K562 (cell line): ENCODE measurements at regions not wholly inside any gene's neighbourhood (a gene's known extent, or its start where the extent isn't known, plus 50 kb on each side); places are given as distances from the start of the nearest gene placed in this dataset.

Source experiments
- CBFA2T3 ChIP-seq: fragments of 450-650 bp; IDR thresholded peaks from 2 replicates; pipeline ENCODE4 v1.6.1; 2017
- CREM ChIP-seq: IDR thresholded peaks from 2 replicates; pipeline ENCODE4 v1.6.1; 2014; ENCODE audit warnings: antibody characterized with exemption, low read depth
- E2F8 ChIP-seq: fragments of 450-650 bp; IDR thresholded peaks from 2 replicates; pipeline ENCODE4 v1.7.1; 2018; ENCODE audit warnings: mild to moderate bottlenecking, low read depth; ENCODE audit not compliant: partially characterized antibody
- FOSL1 ChIP-seq: fragments of 200-800 bp; sonication (Bioruptor generic); conservative IDR thresholded peaks from 2 replicates; pipeline ENCODE4 v1.6.1; 2016; ENCODE audit warnings: missing genetic modification characterization, missing compliant biosample characterization
- FOXK2 ChIP-seq, 2 experiments: fragments of 450-650 bp; IDR thresholded peaks in 1 of 2; conservative IDR thresholded peaks in 1 of 2; 2 replicates each; pipeline ENCODE4 v1.6.1; 2016; ENCODE audit warnings: low read depth in 2 of 2, mild to moderate bottlenecking in 1 of 2
- KLF6 ChIP-seq: fragments of 250-450 bp; sonication (Bioruptor Pico); IDR thresholded peaks from 2 replicates; pipeline ENCODE4 v1.4.0; 2020; ENCODE audit warnings: mild to moderate bottlenecking, moderate library complexity, borderline replicate concordance
- MAZ ChIP-seq, 2 experiments: fragments of 450-650 bp in 1 of 2; sonication (generic) in 1 of 2; formaldehyde crosslinking; IDR thresholded peaks in 1 of 2; conservative IDR thresholded peaks in 1 of 2; 2 replicates each; pipeline versions ENCODE4 v1.4.0 to v1.5.0; 2020; ENCODE audit warnings: mild to moderate bottlenecking in 1 of 2, missing genetic modification reagents in 1 of 2
- MED1 ChIP-seq: sonication (generic); formaldehyde crosslinking; IDR thresholded peaks from 2 replicates; pipeline ENCODE4 v1.8.1; 2023; ENCODE audit warnings: missing genetic modification reagents, borderline replicate concordance
- MTA2 ChIP-seq: fragments of 450-650 bp; IDR thresholded peaks from 2 replicates; pipeline ENCODE4 v1.6.1; 2016; ENCODE audit warnings: low read depth
- NBN ChIP-seq: fragments of 450-650 bp; IDR thresholded peaks from 2 replicates; pipeline ENCODE4 v1.6.1; 2016; ENCODE audit warnings: low read depth, mild to moderate bottlenecking
- NR2F6 ChIP-seq: fragments of 450-650 bp; formaldehyde crosslinking; IDR thresholded peaks from 2 replicates; pipeline ENCODE4 v1.4.0; 2020; ENCODE audit warnings: mild to moderate bottlenecking
- POLR2A ChIP-seq: fragments of 450-650 bp; conservative IDR thresholded peaks from 2 replicates; pipeline ENCODE4 v1.6.1; 2016
- POLR2G ChIP-seq: fragments of 200-400 bp; formaldehyde crosslinking; IDR thresholded peaks from 2 replicates; pipeline ENCODE4 v1.6.1; 2017; ENCODE audit warnings: low read depth, mild to moderate bottlenecking, antibody characterized with exemption, low read length, moderate library complexity
- POLR2H ChIP-seq: IDR thresholded peaks from 2 replicates; pipeline ENCODE4 v1.6.1; 2016; ENCODE audit warnings: missing genetic modification characterization, low read depth, mild to moderate bottlenecking, control low read depth, missing compliant biosample characterization, moderate library complexity
- RBBP5 ChIP-seq: fragments of 200-600 bp; sonication (generic); IDR thresholded peaks from 2 replicates; pipeline ENCODE4 v1.6.1; 2012; ENCODE audit warnings: borderline replicate concordance, mild to moderate bottlenecking, low read length, control low read depth, inconsistent platforms; ENCODE audit not compliant: insufficient read depth, poor library complexity, severe bottlenecking
- SMARCE1 ChIP-seq: fragments of 450-650 bp; IDR thresholded peaks from 2 replicates; pipeline ENCODE4 v1.7.1; 2016; ENCODE audit warnings: mild to moderate bottlenecking
- SOX6 ChIP-seq: fragments of 450-650 bp; IDR thresholded peaks from 2 replicates; pipeline ENCODE4 v1.6.1; 2014; ENCODE audit warnings: mild to moderate bottlenecking
- SPI1 ChIP-seq: IDR thresholded peaks from 2 replicates; pipeline ENCODE4 v1.6.1; 2011; ENCODE audit warnings: low read depth, low read length, control low read depth, borderline replicate concordance
- SRSF1 ChIP-seq: fragments of 200-400 bp; formaldehyde crosslinking; IDR thresholded peaks from 2 replicates; pipeline ENCODE4 v1.6.1; 2017; ENCODE audit warnings: mild to moderate bottlenecking, low read depth, low read length, moderate library complexity
- TBP ChIP-seq: optimal IDR thresholded peaks from 2 replicates; pipeline ENCODE3; 2011; ENCODE audit warnings: low read depth, low read length, improper control_type of control experiment
- ZBTB1 ChIP-seq: sonication (generic); formaldehyde crosslinking; IDR thresholded peaks from 2 replicates; pipeline ENCODE4 v1.8.1; 2023; ENCODE audit warnings: missing genetic modification reagents, low read depth, mild to moderate bottlenecking, borderline replicate concordance
- ZFX ChIP-seq: sonication (generic); formaldehyde crosslinking; IDR thresholded peaks from 2 replicates; pipeline ENCODE4 v1.8.0; 2022; ENCODE audit warnings: mild to moderate bottlenecking, missing genetic modification reagents, moderate library complexity
- ZNF3 ChIP-seq: fragments of 250-450 bp; sonication (Bioruptor Pico); IDR thresholded peaks from 2 replicates; pipeline ENCODE4 v1.5.0; 2021; ENCODE audit warnings: mild to moderate bottlenecking, moderate library complexity
- ZNF639 ChIP-seq, 2 experiments: fragments of 200-800 bp in 1 of 2; sonication (Bioruptor generic) in 1 of 2; sonication (generic) in 1 of 2; formaldehyde crosslinking in 1 of 2; IDR thresholded peaks in 1 of 2; conservative IDR thresholded peaks in 1 of 2; 2 replicates each; pipeline versions ENCODE4 v1.5.0 to v1.6.1; 2016 to 2020; ENCODE audit warnings: missing compliant biosample characterization in 1 of 2, missing genetic modification characterization in 1 of 2, missing genetic modification reagents in 1 of 2
- ZNF644 ChIP-seq: fragments of 200-800 bp; sonication (Bioruptor generic); IDR thresholded peaks from 2 replicates; pipeline ENCODE4 v1.6.1; 2016; ENCODE audit warnings: low read depth, missing genetic modification characterization, missing compliant biosample characterization

- TF ChIP-seq ZNF639 (CRISPR knock-in tag; conservative IDR thresholded peaks at IDR 0.05 in 1 of 2, IDR thresholded peaks at IDR 0.05 in 1 of 2), result peak in 1 of 2 experiments; percentile 72; a peak in 2 of 4 replicates
- TF ChIP-seq POLR2H (tag), result peak; percentile 50; the same call in 1 of the 2 replicates
- TF ChIP-seq SMARCE1, result 0 out of 2 replicates have a peak, but pooled peaks have one; percentile 28
- TF ChIP-seq TBP, result peak; percentile 72
- TF ChIP-seq ZBTB1 (CRISPR knock-in tag), result peak; percentile 52; the same call in 1 of the 2 replicates
- TF ChIP-seq POLR2G, result peak; percentile 90
- TF ChIP-seq SPI1, result peak; percentile 99
- no peak for TF ChIP-seq SRSF1
- TF ChIP-seq NBN, result no peak
- no peak for TF ChIP-seq MTA2
- peak; percentile 26; the same call in 1 of the 2 replicates for TF ChIP-seq FOSL1 (tag)
- peak; percentile 54; the same call in 1 of the 2 replicates for TF ChIP-seq CREM
- TF ChIP-seq NR2F6 (CRISPR knock-in tag), result no peak
- peak; percentile 75 for TF ChIP-seq POLR2A
- peak; percentile 69 for TF ChIP-seq RBBP5
- TF ChIP-seq MED1 (CRISPR knock-in tag), result no peak
- 0 out of 2 replicates have a peak, but pooled peaks have one; percentile 31 for TF ChIP-seq ZNF644 (tag)
- TF ChIP-seq MAZ (CRISPR knock-in tag; conservative IDR thresholded peaks at IDR 0.05 in 1 of 2, IDR thresholded peaks at IDR 0.05 in 1 of 2), result peak; percentile 92 to 93
- TF ChIP-seq CBFA2T3, result peak; percentile 85
- no peak for TF ChIP-seq E2F8
- peak; percentile 60; the same call in 1 of the 2 replicates for TF ChIP-seq SOX6
- TF ChIP-seq ZNF3 (CRISPR knock-in tag), result no peak
- 0 out of 4 replicates have a peak, but pooled peaks of 1 of the 2 experiments have one; percentile 55 for TF ChIP-seq FOXK2 (conservative IDR thresholded peaks at IDR 0.05 in 1 of 2, IDR thresholded peaks at IDR 0.05 in 1 of 2; ENCODE audit: low read depth in 2 of 2)
- 0 out of 2 replicates have a peak, but pooled peaks have one; percentile 56 for TF ChIP-seq KLF6 (CRISPR knock-in tag)
- peak; percentile 74 for TF ChIP-seq ZFX (CRISPR knock-in tag)
These were observed 110.5 kb downstream of the ARF6 start (continued) for GRCh38 chr14:50003213-50004021.
